RKO (cell line): ENCODE measurements at regions not wholly inside any gene's neighbourhood (a gene's known extent, or its start where the extent isn't known, plus 50 kb on each side); places are given as distances from the start of the nearest gene placed in this dataset.
A peak's percentile ranks its signal among the peaks of the same experiment; 100 is the strongest.

Experiments
- DNase-seq: peaks from one replicate; pipeline ENCODE4 v3.0.0-alpha.2; 2016; ENCODE audit warnings: low spot score

- no peak for DNase-seq
Observed at GRCh38 chr5:67318746-67319145, 122.1 kb upstream of the CD180 start.

- DNase-seq: no peak
Observed at GRCh38 chr5:67317603-67318002, 121.0 kb upstream of the CD180 start.

- no peak for DNase-seq
Observed at GRCh38 chr5:67316695-67317094, 120.1 kb upstream of the CD180 start.

GRCh38 chr5:67315082-67315989 lies 118.7 kb upstream of the CD180 start:
- DNase-seq: no peak

GRCh38 chr5:67311701-67312100 lies 115.1 kb upstream of the CD180 start:
- no peak for DNase-seq

GRCh38 chr5:67311208-67311607 lies 114.6 kb upstream of the CD180 start:
- no peak for DNase-seq

GRCh38 chr5:67310740-67311139 lies 114.1 kb upstream of the CD180 start:
- no peak for DNase-seq

GRCh38 chr5:67310169-67310568 lies 113.6 kb upstream of the CD180 start:
- no peak for DNase-seq

- DNase-seq: no peak
Observed at GRCh38 chr5:67308988-67309688, 112.5 kb upstream of the CD180 start.

GRCh38 chr5:67306965-67307607 lies 110.5 kb upstream of the CD180 start:
- DNase-seq: no peak

- DNase-seq: peak; percentile 12
Observed at GRCh38 chr5:67305913-67306710, 109.5 kb upstream of the CD180 start.

GRCh38 chr5:67305401-67305800 lies 108.8 kb upstream of the CD180 start:
- DNase-seq: no peak

GRCh38 chr5:67303356-67303755 lies 106.8 kb upstream of the CD180 start:
- DNase-seq: peak; percentile 78

GRCh38 chr5:67301285-67301903 lies 104.8 kb upstream of the CD180 start:
- DNase-seq: peak; percentile 82

- no peak for DNase-seq
Observed at GRCh38 chr5:67300326-67300725, 103.7 kb upstream of the CD180 start.

GRCh38 chr5:67299231-67299735 lies 102.7 kb upstream of the CD180 start:
- DNase-seq: no peak

GRCh38 chr5:67297802-67298532 lies 101.4 kb upstream of the CD180 start:
- DNase-seq: no peak

GRCh38 chr5:67297376-67297775 lies 100.8 kb upstream of the CD180 start:
- DNase-seq: no peak

GRCh38 chr5:67294266-67294938 lies 97.8 kb upstream of the CD180 start:
- no peak for DNase-seq

GRCh38 chr5:67293226-67293625 lies 96.6 kb upstream of the CD180 start:
- DNase-seq: no peak
